ENCODE measurements at regions not wholly inside any gene's neighbourhood (a gene's known extent, or its start where the extent isn't known, plus 50 kb on each side); places are given as distances from the start of the nearest gene placed in this dataset.

DNA sequence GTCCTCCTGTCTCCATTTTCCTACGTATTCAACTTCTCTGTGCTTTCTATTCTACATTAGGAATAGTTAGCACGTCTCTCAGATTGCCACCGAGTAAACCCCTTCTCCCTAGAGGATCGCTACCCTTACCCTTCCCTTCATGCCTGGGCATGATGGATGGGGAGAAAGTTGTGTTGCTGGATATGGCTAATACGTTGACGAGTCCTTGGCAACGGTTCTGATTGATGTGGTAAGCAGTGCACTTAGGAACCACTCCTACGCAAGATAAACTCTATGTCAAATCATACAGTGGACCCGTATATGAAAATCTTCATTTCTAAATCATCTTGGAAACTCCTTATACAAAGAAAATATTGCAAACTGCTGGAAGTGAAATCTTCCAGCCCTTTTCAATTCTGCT lies 224.5 kb downstream of the EFNB2 start:
- Histone ChIP-seq H3K4me1 (ENCODE audit: low read depth) (no peaks in the 10 kb centered on the region), H3K4me3 (no peak overlapping the region), H3K9me3 (no peaks in the 10 kb centered on the region), H3K36me3 (ENCODE audit: low read depth) (no peaks in the 10 kb centered on the region)
- DNase-seq (no peak), ATAC-seq (no peak)
- TF ChIP-seq, protein P1, sequence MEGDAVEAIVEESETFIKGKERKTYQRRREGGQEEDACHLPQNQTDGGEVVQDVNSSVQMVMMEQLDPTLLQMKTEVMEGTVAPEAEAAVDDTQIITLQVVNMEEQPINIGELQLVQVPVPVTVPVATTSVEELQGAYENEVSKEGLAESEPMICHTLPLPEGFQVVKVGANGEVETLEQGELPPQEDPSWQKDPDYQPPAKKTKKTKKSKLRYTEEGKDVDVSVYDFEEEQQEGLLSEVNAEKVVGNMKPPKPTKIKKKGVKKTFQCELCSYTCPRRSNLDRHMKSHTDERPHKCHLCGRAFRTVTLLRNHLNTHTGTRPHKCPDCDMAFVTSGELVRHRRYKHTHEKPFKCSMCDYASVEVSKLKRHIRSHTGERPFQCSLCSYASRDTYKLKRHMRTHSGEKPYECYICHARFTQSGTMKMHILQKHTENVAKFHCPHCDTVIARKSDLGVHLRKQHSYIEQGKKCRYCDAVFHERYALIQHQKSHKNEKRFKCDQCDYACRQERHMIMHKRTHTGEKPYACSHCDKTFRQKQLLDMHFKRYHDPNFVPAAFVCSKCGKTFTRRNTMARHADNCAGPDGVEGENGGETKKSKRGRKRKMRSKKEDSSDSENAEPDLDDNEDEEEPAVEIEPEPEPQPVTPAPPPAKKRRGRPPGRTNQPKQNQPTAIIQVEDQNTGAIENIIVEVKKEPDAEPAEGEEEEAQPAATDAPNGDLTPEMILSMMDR (IDR thresholded peaks at IDR 0.05) = no peak
- intact Hi-C loops (cut with DNase I, micrococcal nuclease) = no loop called here

DNA sequence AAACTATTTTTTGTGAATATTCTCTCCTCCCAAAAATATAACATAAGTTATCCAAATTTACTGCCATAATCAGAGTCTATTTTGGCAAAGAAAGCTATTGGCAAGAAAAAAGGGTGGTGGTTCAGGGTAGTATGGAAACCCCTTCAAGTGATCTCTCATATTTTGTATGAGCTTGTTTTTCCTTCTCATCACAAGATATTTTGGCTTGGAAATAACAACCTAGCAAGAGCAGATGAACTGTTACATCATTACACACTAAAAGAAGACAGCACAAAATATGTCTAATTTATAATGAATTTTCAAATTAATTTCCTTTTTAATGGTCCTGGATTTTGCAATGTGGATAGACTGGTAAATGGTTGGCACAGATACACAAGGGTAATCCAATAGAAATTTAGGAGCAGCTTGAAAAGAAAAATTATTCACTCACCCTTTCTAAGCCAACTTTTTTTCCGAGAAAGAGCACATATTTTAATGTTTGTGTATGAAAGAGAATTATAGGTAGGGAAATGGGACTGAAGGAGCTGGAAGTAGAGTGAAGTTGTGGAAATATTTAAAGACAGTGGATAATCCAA lies 225.1 kb downstream of the EFNB2 start:
- Histone ChIP-seq H3K4me1 (ENCODE audit: low read depth) (no peaks in the 10 kb centered on the region), H3K36me3 (ENCODE audit: low read depth) (no peaks in the 10 kb centered on the region), H3K9me3 (no peaks in the 10 kb centered on the region), H3K4me3 (no peak overlapping the region)
- ATAC-seq = no peak
- intact Hi-C loops (cut with DNase I, micrococcal nuclease) = no loop called here
- TF ChIP-seq, protein P1 (IDR thresholded peaks at IDR 0.05) = no peak
- DNase-seq = no peak

DNA sequence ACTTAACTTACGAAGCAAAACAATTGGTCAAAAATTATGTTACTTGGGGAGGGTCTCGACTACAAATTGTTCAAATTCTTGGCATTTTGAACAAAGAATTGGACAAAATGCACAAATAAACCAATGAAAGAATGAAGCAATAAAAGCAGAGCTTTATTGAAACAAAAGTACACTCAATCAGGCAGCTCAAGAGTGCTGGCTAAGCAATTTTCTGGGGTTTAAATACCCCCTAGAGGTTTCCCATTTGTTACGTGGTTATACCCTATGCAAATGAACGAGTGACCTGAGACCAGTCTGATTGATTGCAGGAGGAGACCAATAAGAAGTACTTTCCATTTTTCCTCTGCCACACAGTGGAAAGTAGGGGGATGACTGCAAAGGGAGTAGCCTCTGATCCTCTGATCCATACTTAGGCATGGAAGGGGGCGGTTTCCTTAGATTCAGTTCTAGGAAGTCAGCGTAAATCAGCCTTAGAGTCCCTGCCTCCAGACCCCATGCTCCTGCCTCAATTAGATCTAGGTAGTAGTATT lies 228.6 kb downstream of the EFNB2 start:
- TF ChIP-seq, protein P1 (IDR thresholded peaks at IDR 0.05) = no peak
- intact Hi-C loops (cut with DNase I, micrococcal nuclease) = no loop called here
- no peak for ATAC-seq
- no peak overlapping the region for H3K4me3 ChIP-seq
- no peaks in the 10 kb centered on the region for H3K36me3 ChIP-seq (ENCODE audit: low read depth)
- no peak for DNase-seq
- no peaks in the 10 kb centered on the region for H3K4me1 ChIP-seq (ENCODE audit: low read depth)
- H3K9me3 ChIP-seq = no peaks in the 10 kb centered on the region

DNA sequence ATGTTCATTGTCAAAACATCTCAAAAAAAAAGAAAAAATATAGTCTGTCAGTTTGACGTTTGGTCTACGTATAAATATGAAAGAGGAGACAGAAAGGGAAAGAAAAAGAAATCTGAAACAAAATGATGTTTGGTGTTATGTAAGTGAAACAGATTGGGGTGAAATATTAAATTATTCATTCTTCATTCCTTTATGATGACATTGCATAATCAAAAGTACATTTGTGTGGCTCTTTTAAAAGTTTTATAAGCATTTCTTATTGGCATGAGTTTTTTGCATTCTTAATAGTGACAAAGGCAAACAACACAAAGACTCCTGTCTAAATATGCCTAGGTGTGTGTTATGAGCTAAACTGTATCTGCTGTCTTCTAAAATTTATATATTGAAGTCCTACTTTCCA lies 232.6 kb downstream of the EFNB2 start:
- no peaks in the 10 kb centered on the region for H3K4me1 ChIP-seq (ENCODE audit: low read depth)
- no peak overlapping the region for H3K4me3 ChIP-seq
- intact Hi-C loops (cut with DNase I, micrococcal nuclease) = no loop called here
- no peak for DNase-seq
- TF ChIP-seq, protein P1 (IDR thresholded peaks at IDR 0.05) = no peak
- ATAC-seq = no peak
- H3K9me3 ChIP-seq = no peaks in the 10 kb centered on the region
- no peaks in the 10 kb centered on the region for H3K36me3 ChIP-seq (ENCODE audit: low read depth)

DNA sequence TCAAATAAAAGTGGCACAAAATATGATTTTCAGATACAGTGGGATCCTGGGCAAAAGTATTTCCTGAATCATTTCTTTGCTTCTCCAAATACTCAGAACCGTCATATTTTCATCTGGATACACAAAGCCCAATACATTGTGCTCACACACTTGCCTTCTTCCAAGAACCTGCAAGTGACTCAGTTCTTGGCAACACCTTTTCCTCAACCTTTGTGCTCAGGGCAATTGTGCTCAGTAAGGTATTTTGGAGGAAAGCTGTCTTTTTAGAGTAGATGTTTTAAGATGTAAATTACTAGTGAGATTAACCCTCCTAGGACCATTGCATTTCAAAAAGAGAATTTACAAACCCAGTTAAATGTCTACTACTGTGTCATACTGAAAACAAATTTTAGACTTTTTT lies 233.5 kb downstream of the EFNB2 start:
- intact Hi-C loops (cut with DNase I, micrococcal nuclease) = no loop called here

More for the DNA sequence above, 233.5 kb downstream of the EFNB2 start:
- no peak overlapping the region for H3K4me3 ChIP-seq
- TF ChIP-seq, protein P1 (IDR thresholded peaks at IDR 0.05) = no peak
- H3K36me3 ChIP-seq (ENCODE audit: low read depth) = no peaks in the 10 kb centered on the region
- no peaks in the 10 kb centered on the region for H3K9me3 ChIP-seq
- H3K4me1 ChIP-seq (ENCODE audit: low read depth) = no peaks in the 10 kb centered on the region
- DNase-seq = no peak
- ATAC-seq = no peak
